WI38 (cell line): ENCODE measurements at regions not wholly inside any gene's neighbourhood (a gene's known extent, or its start where the extent isn't known, plus 50 kb on each side); places are given as distances from the start of the nearest gene placed in this dataset.

Source experiments
- H3K4me3 ChIP-seq: 2 replicates; pipeline ENCODE4 v1.5.1; 2011; ENCODE audit warnings: low read depth, mild to moderate bottlenecking, control low read depth, low read length
- CTCF ChIP-seq: IDR thresholded peaks from 2 replicates; pipeline ENCODE4 v1.5.1; 2012; ENCODE audit warnings: low read depth, mild to moderate bottlenecking, control low read depth, low read length

GRCh38 chr2:41686156-41686555 lies 361.7 kb upstream of the PKDCC start:
- H3K4me3 ChIP-seq = no peak overlapping the region

DNA sequence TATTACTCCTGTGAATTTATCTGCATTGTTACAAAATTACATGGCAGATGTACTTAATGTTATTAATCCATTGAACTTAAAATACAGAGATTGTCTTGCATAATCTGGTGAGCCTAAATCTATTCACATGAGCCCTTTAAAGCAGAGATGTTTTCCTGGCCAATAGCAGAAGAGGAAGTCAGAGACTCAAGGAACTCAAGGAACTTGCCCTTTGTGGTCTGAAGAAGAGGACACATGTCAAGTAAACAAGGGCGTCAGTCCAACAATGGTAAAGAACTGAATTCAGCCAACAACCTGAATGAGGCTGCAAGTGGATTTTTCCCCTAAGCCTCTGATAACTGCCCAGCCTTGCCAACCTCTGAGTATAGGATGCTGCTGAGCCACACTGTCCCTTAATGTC lies 356.3 kb upstream of the PKDCC start:
- TF ChIP-seq CTCF = no peak
- no peak overlapping the region for H3K4me3 ChIP-seq

More at GRCh38 chr2:41686156-41686555, 361.7 kb upstream of the PKDCC start:
- TF ChIP-seq CTCF = no peak

DNA sequence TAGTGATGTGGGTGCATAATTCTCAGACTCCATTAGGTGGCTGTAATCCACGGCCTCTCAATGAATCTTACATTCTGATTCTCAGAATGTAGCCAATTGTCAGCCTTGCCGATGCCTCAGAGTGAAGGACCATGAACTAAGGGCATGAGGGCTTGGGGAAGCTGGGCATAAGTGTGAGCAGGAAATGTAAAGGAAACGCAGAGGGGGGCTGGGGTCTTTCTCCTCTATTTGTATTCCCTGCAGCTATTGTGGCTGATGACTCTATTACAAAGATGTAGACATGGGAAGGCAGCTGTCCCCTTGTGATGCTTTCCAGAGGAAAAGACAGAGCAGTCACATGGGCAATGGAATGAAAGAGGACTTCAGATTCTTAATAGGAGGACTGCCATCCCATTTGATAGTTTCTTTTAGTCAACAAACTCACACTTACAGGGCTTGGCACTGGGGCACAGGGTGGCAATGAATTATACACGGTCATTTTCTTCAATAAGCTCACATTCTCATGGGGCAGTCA lies 353.2 kb upstream of the PKDCC start:
- no peak overlapping the region for H3K4me3 ChIP-seq
- no peak for TF ChIP-seq CTCF

- TF ChIP-seq CTCF = no peak
- no peak overlapping the region for H3K4me3 ChIP-seq
These were observed 352.4 kb upstream of the PKDCC start for GRCh38 chr2:41695198-41696113.

- no peak for TF ChIP-seq CTCF
- no peak overlapping the region for H3K4me3 ChIP-seq
These were observed 350.4 kb upstream of the PKDCC start for GRCh38 chr2:41697389-41697788.

DNA sequence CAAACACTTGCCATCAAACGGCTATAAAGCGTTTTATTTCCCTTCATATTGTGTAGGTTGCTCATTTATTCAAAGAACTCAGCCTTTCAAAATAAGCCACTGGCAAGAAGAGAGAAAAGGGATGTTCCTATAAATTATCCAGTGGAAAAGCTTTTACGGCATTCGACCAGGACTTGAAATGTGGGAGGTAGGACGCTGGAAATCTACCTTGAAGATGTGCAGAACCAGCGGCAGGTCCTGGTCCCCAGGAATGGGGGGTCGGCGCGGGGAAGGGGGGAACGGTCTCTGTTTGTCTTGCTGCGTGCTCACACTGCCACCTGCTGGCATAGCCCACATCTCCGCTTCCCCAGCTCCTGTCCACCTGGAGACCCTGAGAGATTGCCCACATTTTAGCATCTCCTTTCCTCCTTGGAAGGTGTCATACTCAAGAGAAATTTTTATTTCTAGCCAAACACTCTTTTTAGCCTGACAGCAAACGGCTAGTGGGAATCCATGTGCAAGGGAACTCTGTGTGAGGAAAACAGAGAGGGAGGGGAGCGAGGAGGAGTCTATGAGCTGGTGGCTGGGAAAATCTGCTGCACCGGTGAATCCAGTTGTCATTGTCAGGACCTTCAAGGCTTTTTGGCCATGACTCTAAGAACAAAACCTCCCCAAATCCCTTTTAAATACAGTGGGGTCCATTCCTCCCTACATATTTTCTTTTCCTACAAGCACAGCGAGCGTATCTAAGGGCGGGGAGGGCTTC lies 349.0 kb upstream of the PKDCC start:
- peak overlapping the region; percentile 13; the same call in 1 of the 2 replicates for H3K4me3 ChIP-seq
- TF ChIP-seq CTCF = peak; percentile 64

GRCh38 chr2:41701231-41701630 lies 346.6 kb upstream of the PKDCC start:
- no peak for TF ChIP-seq CTCF

More at GRCh38 chr2:41701231-41701630, 346.6 kb upstream of the PKDCC start:
- no peak overlapping the region for H3K4me3 ChIP-seq
